ENCODE measurements at regions not wholly inside any gene's neighbourhood (a gene's known extent, or its start where the extent isn't known, plus 50 kb on each side); places are given as distances from the start of the nearest gene placed in this dataset.

GRCh38 chr3:159028706-159029105 is 226.9 kb downstream of the MFSD1 start:
- no peak for ATAC-seq
- TF ChIP-seq GLIS3 (CRISPR knock-in tag; IDR thresholded peaks at IDR 0.05) (no peak), ZC3H10 (CRISPR knock-in tag; IDR thresholded peaks at IDR 0.05) (no peak), TOX (CRISPR knock-in tag; IDR thresholded peaks at IDR 0.05; ENCODE audit: borderline replicate concordance) (no peak), SNAI2 (CRISPR knock-in tag; IDR thresholded peaks at IDR 0.05) (no peak), PPARA (CRISPR knock-in tag; IDR thresholded peaks at IDR 0.05; ENCODE audit: borderline replicate concordance) (no peak), TCF4 (CRISPR knock-in tag; IDR thresholded peaks at IDR 0.05; ENCODE audit: borderline replicate concordance) (no peak), BACH2 (CRISPR knock-in tag; IDR thresholded peaks at IDR 0.05; ENCODE audit: borderline replicate concordance) (no peak), PATZ1 (CRISPR knock-in tag; IDR thresholded peaks at IDR 0.05; ENCODE audit: borderline replicate concordance) (no peak), POU6F1 (CRISPR knock-in tag; IDR thresholded peaks at IDR 0.05; ENCODE audit: borderline replicate concordance, low read depth) (no peak), CREB5 (CRISPR knock-in tag; IDR thresholded peaks at IDR 0.05; ENCODE audit: low read depth) (no peak), OSR1 (CRISPR knock-in tag; IDR thresholded peaks at IDR 0.05) (no peak), ZNF565 (CRISPR knock-in tag; conservative IDR thresholded peaks at IDR 0.05; ENCODE audit: low read depth) (no peak), ZNF8 (CRISPR knock-in tag; IDR thresholded peaks at IDR 0.05) (no peak), ISL1 (CRISPR knock-in tag; IDR thresholded peaks at IDR 0.05) (no peak), TSHZ2 (CRISPR knock-in tag; IDR thresholded peaks at IDR 0.05) (no peak), RARB (CRISPR knock-in tag; IDR thresholded peaks at IDR 0.05) (no peak), ZFP30 (CRISPR knock-in tag; IDR thresholded peaks at IDR 0.05) (no peak), ZNF70 (CRISPR knock-in tag; IDR thresholded peaks at IDR 0.05) (no peak)

- no peak for ATAC-seq
Measured at GRCh38 chr3:159029306-159030026, 227.6 kb downstream of the MFSD1 start.

More at GRCh38 chr3:159029306-159030026, 227.6 kb downstream of the MFSD1 start:
- TF ChIP-seq CREB5 (CRISPR knock-in tag; IDR thresholded peaks at IDR 0.05; ENCODE audit: low read depth) (no peak), ISL1 (CRISPR knock-in tag; IDR thresholded peaks at IDR 0.05) (no peak), OSR1 (CRISPR knock-in tag; IDR thresholded peaks at IDR 0.05) (no peak), CSRNP3 (CRISPR knock-in tag; IDR thresholded peaks at IDR 0.05) (no peak), TCF4 (CRISPR knock-in tag; IDR thresholded peaks at IDR 0.05; ENCODE audit: borderline replicate concordance) (no peak), ZNF70 (CRISPR knock-in tag; IDR thresholded peaks at IDR 0.05) (no peak), TSHZ2 (CRISPR knock-in tag; IDR thresholded peaks at IDR 0.05) (no peak), ZFP30 (CRISPR knock-in tag; IDR thresholded peaks at IDR 0.05) (no peak), PATZ1 (CRISPR knock-in tag; IDR thresholded peaks at IDR 0.05; ENCODE audit: borderline replicate concordance) (no peak), ZNF8 (CRISPR knock-in tag; IDR thresholded peaks at IDR 0.05) (no peak)

Data from SK-N-SH treated with all-trans-retinoic acid at 6 μM for 48 hours (cell line).